GM18873 (cell line): ENCODE measurements at regions not wholly inside any gene's neighbourhood (a gene's known extent, or its start where the extent isn't known, plus 50 kb on each side); places are given as distances from the start of the nearest gene placed in this dataset.

Source experiments
- ATAC-seq: cut with Tn5 transposase; IDR thresholded peaks from one replicate; pipeline ENCODE4 v1.9.1; 2021; ENCODE audit warnings: mild to moderate bottlenecking, moderate library complexity, moderate number of reproducible peaks; ENCODE audit not compliant: unreplicated experiment, low FRiP score

- ATAC-seq = no peak
Observed at GRCh38 chr4:137602436-137602835, 70.1 kb upstream of the PCDH18 start.

- ATAC-seq = no peak
Observed at GRCh38 chr4:137601934-137602333, 69.6 kb upstream of the PCDH18 start.

GRCh38 chr4:137599734-137600133, 67.4 kb upstream of the PCDH18 start:
- ATAC-seq = no peak

- ATAC-seq = no peak
Observed at GRCh38 chr4:137597752-137598430, 65.6 kb upstream of the PCDH18 start.

- no peak for ATAC-seq
Observed at GRCh38 chr4:137587796-137588195, 55.5 kb upstream of the PCDH18 start.

GRCh38 chr4:137583671-137584070, 51.4 kb upstream of the PCDH18 start:
- ATAC-seq = no peak
